Right ventricle myocardium superior (tissue), 1 donor: ENCODE measurements at regions not wholly inside any gene's neighbourhood (a gene's known extent, or its start where the extent isn't known, plus 50 kb on each side); places are given as distances from the start of the nearest gene placed in this dataset.
A peak's percentile ranks its signal among the peaks of the same experiment; 100 is the strongest.
"Not testable (repeated sequence)": the region's sequence is repeated elsewhere in the genome, so short reads cannot be mapped to it uniquely, and the experiment has no call there.

Experiments
- ATAC-seq: fragments of 200-7000 bp; cut with Tn5 transposase; one replicate; pipeline ENCODE4 v1.9.1; 2020; ENCODE audit warnings: mild to moderate bottlenecking; ENCODE audit not compliant: poor library complexity
- DNase-seq: peaks from one replicate; pipeline ENCODE4 v3.0.0-alpha.2; 2020
- intact Hi-C: fragments of 100-400 bp; cut with DNase I; formaldehyde crosslinking; loops from one replicate; pipeline ENCODE4 v1.11.2; 2022
- donor health status: DM: no; HTN: yes; CAD: no; lungs with severe emphysema.

DNA sequence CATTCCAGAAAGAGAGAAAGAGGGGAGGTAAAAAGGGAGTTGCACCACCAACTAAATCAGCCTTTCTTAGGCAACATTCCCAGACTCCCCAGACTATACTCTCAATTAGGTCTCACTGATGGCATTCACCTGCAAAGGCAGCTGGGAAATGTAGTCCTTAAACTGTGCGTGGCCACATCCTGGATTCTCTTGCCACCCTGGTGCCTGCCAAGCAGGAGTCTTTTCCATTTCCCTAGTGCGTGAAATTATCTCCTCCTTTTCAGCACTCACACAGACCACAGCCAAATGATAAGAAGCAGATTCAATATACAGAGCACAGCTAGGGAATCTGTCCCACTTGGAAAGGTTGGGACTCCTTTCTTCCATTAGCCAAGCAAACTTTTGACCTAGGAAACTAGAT is 298.0 kb downstream of the ANAPC1 start:
- DNase-seq, intact Hi-C loops: not testable (repeated sequence)
- peak; percentile 70 for ATAC-seq

DNA sequence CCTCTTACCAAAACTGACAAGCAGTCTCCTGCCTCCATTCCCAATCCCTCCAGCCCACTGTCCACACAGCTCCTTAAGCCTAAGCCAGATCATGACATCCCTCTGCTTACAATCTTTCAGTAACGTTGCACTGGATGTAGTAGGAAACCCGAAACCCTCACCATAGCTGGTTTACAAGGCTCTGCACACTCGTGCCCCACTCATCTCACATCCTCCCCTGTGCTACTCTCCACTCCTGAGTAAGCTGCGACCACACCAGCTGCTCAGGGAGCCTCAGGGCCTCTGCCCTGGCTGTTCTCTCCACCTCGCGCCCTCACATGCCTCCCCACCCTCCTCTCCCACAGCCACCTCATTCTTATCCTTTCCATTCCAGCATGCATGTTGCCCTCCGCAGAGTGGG is 288.9 kb downstream of the ANAPC1 start:
- intact Hi-C loops, DNase-seq, ATAC-seq: not testable (repeated sequence)

DNA sequence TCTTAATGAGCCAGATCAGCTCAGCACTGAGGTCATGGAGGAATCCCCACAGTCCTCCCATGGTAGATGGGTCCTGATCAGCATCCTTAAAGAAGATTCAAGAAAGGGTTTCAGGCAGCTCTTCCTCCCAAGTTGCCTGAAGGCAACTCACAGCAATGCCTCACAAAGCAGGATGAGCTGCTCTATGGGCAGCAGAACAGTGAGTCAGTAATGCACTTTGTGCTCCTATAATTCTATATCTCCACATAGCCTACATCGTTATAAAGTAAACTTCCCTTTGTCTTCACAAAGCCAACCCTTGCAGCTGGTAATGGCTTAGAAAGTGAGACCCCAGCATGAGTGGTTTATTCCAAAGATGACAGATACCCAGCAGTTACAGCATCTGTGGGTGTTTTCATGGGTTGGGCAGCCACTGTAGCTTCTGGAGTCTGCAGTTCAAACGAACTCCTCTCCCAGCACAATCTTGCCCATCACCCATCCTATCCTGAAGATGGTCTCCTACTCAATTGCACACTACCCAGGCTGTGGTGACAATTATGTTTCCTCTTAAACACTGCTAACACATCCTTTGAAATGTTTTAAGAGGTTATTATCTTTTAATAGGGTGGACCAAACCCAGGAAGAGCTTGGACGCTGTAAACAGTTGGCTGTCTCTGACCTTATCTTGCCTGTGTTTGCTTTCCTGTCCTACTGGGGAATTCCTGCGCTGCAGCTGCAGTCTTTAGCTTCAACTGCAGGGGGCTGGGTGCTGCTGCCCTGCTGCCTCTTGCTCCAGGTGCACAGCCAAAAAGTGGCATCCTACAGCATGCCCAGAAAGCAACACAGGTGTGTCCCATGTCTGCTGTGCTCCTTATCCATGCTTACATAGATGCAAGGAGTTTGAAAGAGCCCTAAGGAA is 286.9 kb downstream of the ANAPC1 start:
- DNase-seq, ATAC-seq, intact Hi-C loops: not testable (repeated sequence)

DNA sequence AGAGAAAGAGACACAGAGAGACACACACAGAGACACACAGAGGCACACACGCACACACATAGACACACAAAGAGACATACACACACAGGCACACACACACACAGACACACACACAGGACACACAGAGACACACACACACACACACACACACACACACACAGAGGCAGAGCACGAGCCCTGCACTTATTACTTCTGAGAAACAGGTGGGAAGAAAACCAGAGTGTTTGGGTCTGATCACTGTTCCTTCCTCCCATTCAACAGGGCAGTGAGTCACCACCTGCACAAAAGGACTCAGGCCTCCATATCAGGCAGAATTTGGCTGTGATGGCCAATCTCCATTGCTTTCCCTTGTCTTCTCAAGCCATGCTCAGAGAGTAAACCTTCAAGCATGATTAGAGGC is 285.0 kb downstream of the ANAPC1 start:
- intact Hi-C loops, DNase-seq, ATAC-seq: not testable (repeated sequence)

DNA sequence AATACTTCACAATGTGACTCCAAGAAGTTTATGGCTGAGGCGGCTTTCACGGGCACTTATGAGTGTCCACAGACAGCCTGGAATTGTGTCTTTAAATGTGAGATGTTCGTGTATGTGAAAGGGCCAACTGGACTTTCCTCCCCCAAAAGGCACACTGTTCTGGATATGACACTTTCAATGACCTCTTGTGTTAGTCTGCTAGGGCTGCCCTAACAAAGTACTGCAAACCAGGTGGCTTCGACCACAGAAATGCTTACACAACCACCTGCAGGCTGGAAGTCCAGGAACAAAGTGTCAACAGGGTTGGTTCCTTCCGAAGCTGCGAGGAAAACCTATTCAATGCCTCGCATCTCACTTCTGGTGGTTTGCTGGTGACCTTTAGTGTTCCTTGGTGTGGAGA is 281.7 kb downstream of the ANAPC1 start:
- ATAC-seq, intact Hi-C loops, DNase-seq: not testable (repeated sequence)

DNA sequence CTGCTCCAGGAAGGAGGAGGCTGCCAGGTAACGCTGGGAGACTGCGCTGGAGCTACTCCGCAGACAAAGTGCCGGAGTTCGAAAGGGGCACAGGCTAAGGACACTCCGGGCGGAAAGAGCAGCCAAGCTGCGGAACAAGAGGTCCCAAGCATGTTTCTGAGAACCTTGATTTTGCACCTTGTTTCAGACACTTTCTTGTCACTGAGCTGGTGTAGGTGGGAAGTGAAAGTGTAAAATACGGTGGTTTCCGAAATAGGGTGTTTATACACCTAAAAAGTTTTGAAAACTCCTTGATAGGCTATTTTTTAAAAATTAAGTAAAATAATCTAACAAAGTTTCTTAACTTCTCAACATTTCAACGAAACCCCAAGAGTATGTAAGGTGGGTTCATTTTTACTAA is 278.2 kb downstream of the ANAPC1 start:
- DNase-seq, ATAC-seq, intact Hi-C loops: not testable (repeated sequence)

DNA sequence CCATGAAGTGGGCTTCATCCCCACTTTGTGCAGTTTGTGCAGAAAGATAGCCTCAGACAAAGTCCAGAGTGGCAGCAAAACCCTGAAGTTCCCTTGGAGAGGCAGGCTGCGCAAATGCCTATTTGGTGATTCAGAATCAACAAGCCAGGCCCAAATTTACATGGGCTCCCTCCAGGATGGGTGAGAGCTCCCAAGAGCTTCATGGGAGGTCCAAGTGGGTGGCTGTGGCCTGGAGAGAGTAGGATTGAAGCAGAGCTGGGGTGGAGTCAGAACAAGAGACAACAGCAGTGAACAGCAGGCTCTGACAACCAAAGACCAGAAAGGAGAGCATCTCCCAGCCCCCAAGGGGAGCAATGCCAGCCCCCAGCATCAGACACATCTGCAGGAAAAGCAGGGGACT is 277.4 kb downstream of the ANAPC1 start:
- ATAC-seq, intact Hi-C loops, DNase-seq: not testable (repeated sequence)

DNA sequence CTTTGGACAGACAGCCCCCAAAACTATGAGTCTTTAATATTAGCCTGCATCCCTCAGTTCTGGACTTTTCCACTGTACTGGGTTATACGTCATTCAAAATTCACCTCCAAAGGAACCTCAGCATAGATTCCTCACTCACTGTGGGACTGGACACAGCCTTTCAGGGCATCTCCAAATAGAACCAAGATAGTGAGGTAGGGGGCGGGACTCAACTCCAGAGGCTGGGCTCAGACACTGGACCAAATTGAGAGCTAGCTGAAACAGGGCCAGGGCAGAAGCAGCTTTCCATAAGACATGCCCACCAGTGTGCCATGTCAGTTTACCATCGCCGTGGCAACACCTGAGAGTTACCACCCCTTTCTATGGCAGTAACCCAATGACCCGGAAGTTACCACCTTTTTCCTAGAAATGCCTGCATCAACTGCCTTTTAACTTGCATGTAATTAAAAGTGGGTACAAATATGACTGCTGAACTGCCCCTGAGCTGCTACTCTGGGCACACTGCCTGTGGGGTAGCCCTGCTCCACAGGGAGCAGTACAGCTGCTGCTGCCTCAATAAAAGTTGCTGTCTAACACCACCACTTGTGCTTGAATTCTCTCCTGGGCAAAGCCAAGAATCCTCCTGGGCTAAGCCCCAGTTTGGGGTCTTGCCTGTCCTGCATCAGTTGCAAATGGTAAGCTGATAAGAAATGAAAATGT is 274.7 kb downstream of the ANAPC1 start:
- DNase-seq, intact Hi-C loops: not testable (repeated sequence)
- peak; percentile 62 for ATAC-seq

DNA sequence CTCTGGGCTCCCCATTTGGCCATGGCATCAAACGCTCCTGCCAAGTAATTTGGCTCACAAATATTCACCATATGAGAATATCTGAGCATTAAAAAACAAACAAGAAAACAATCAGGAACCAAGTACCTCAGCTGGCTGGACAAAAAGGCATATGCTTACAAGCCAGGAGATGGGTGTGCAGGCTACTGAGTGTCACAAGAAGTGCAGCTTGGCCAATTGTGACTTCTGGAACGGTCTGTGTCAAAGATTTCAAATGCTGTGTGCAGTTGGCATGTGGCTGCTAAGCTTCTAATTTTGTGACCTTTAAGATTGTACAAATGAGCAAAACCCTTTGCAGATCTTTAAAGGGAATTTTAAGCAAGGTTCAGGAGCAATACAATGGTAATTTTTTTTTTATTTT is 274.0 kb downstream of the ANAPC1 start:
- intact Hi-C loops, ATAC-seq, DNase-seq: not testable (repeated sequence)

DNA sequence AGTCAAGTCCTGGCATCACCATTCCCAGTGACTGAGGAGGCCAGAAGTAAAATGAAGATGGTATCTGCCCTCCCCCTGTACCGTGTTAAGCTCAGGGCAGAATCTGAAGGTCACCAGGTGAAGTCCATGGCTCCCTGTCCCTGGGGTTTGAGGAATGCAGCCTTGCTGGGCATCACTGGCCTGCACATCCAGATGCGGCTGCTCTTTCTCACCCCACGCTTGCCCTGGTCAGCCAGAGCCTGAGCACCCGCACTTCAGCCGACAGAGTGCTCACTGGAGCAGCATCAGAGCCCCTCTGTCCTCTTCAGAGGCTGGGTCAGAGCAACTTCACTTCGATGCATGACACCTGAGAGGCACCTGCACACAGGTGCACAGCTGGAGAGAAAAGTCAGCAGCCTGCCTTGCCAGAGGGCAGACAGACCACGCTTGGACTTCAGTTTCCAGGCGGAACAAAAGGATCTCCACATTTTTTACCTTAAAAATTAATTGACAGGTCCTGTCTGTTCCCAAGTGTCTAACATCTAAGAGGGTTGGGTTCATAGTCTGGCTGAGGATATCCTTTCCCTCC is 267.3 kb downstream of the ANAPC1 start:
- ATAC-seq: no peak
- no peak for DNase-seq
- intact Hi-C loops: no loop called here

DNA sequence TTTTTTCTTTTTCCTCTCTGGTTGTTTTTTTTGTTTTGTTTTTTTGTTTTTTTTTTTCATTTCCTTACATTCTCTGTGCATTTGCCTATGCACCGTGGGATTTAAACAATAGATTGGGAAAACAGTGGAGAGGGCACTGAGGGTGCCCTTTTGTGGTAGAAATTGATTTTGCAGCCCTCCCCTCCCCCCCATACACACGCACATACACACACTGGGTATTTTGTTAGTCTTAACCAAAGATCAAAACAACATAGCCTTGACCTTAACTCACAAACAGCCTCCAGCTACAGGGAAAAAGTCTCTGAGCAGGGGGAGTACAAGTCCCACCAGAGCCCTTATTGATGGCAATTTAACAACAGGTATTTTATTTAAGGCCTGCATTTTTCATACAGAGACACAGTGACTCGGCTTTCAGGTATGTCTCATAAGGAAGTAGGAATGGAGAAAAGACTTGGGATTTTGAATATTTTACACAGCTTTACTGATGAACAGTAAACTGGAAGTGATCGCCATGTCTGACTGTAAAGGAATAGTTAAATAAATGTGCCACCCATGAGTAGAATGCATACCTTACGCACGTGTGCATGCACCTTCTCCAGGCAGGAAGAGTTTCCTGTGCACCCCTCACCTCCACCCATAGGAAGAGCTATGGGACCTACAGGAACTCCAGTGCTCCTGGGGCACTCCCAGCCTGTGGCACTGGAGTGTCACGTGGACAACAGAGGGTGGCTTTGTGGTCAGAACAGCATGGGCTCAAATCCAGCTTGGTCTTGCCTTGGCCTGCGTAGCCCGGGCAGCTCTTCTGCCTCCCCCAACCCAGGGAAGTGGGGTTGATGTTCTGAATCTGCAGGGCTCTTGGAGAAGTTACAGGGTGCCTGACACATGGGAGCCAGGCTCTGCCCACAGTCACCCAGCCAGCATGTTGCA is 266.4 kb downstream of the ANAPC1 start:
- intact Hi-C loops: no loop called here
- DNase-seq: peak; percentile 48
- peak; percentile 47 for ATAC-seq

DNA sequence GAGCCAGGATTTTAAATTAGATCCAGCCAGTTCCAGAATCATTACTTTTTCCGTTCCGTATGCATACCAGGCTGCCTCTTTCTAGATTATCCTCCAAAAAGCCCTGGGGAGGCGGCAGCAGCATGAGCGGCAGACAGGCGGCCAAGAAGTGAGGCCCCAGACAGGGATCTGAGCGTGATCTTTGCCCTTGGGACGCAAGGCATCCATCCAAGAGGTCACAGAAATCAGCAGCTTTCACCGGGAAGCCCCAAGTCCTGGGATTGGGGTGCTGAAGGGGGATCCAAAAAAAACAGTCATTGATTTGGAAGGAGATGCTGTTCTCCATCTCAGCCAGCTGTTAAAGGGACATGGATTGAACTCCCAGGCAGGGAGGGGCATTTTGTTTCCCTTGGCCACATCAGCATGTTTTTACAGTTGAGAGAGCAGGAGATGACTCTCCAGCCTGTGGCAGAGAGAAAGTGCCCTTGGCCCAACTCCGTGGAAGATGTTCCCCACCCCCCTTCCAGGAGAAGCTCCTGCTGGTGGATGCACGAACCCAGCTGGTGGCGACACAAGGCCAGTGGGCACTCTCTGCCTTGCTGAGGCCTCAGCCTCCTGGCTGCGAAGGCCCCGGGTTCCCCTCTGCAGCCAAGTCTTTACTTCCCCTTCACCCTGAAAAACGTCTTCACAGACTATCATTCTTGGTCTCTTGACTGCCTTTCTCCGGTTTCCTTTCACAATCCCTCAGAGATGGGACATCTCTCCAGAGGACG is 265.6 kb downstream of the ANAPC1 start:
- intact Hi-C loops: no loop called here
- DNase-seq (peak; percentile 76), ATAC-seq (peak; percentile 73)

DNA sequence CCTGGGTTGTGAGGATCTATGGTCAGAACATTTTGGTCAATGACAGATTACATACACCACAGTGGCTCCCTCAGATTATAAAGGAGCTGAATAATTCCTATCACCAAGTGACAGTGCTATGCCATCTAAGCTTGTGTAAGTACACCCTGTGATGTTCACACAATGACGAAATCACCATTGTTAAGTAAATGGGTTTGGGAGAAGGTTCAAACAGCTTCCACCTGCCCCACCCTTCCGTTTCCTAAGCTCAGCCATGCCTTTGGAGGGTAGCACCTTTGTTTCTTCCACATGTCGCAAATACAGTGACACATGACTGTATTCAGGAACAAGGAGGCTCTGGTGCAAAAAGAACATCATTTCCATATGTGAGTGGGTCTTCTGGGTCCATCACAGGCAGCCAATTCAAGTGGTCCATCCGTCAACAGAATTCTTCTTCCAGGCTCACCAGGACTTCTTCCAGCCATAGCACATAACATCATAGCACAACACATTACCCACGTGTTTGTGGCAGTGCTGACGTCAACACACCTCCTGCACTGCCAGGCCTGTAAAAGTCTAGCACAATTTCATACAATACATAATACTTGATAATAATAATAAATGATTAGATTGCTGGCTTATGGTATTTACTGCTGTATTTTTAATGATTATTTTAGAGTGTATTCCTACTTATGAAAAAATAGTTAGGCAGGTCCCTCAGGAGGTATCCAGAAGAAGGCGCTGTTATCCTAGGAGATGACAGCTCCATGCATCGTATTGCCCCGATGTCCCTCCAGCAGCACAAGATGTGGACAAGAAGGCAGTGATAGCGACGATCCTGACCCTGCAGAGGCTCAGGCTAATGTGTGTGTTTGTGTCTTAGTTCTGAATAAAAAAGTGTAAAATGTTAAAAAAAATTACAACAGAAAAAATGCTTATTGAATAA is 264.8 kb downstream of the ANAPC1 start:
- peak; percentile 19 for ATAC-seq

DNA sequence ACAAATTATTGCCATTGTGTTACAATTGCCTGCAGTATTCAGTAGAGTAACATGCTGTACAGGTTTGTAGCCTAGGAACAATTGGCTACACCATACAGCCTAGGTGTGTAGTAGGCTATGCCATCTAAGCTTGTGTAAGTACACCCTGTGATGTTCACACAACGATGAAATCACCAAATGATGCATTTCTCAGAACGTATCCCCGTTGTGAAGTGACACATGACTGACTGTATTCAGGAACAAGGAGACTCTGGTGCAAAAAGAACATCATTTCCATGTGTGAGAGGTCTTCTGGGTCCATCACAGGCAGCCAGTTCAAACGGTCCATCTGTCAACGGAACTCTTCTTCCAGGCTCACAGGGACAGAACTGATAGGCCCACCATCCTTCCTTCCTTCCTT is 263.7 kb downstream of the ANAPC1 start:
- DNase-seq (no peak), ATAC-seq (no peak)
- intact Hi-C loops: no loop called here

More for the DNA sequence above, 264.8 kb downstream of the ANAPC1 start:
- DNase-seq: no peak
- intact Hi-C loops: no loop called here

DNA sequence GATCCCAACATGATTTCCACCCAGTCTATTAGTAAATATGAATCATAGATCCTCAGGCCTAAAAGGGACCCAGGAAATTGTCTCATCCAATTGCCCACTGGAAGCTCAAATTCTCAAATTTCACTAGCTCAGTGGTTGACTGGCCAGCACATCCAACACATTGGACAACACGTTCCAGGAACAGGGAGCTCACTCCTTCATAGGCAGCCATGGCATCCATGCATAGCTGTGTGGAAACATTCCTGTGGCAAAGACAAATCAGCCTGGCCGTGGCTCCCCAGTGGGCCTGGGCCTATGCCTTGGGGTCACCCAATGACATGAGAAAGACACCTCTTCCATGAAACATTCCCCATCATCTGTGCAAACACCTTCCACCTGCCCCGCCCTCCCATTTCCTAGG is 261.1 kb downstream of the ANAPC1 start:
- ATAC-seq (no peak), DNase-seq (no peak)
- intact Hi-C loops: no loop called here

DNA sequence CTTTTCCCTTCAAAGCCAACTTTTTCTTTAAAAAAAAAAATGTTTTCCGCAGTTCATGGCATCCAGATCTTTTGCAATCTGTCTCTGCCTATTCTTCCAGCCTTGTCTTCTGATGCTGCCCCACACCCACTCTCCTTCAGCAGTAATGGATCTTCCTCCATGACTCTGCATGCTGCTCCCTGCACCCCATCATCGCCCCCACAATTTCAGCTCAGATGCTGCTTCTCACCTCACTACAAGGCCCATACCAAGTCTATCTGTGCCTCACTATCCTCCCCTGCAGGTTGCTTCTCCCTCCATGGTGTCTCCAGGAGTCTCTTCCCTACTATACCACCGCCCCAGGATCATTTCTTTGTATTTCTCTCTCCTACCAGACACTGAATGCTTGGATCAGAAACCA is 260.6 kb downstream of the ANAPC1 start:
- DNase-seq (no peak), ATAC-seq (no peak)
- intact Hi-C loops: no loop called here
